Nephron (organoid): ENCODE measurements at regions not wholly inside any gene's neighbourhood (a gene's known extent, or its start where the extent isn't known, plus 50 kb on each side); places are given as distances from the start of the nearest gene placed in this dataset.

Experiments used
- H3K27ac Mint-ChIP-seq, 3 experiments: 2 replicates each; pipeline ENCODE4 v1.8.0; 2020; ENCODE audit warnings: mixed read lengths in 3 of 3, mild to moderate bottlenecking in 2 of 3, moderate library complexity in 1 of 3
- H3K27me3 Mint-ChIP-seq: 2 replicates; pipeline ENCODE4 v1.8.0; 2021; ENCODE audit warnings: low read depth, mild to moderate bottlenecking, moderate library complexity, mixed read lengths
- H3K36me3 Mint-ChIP-seq: 2 replicates; pipeline ENCODE4 v1.8.0; 2020; ENCODE audit warnings: low read depth, mixed read lengths
- H3K4me1 Mint-ChIP-seq: 2 replicates; pipeline ENCODE4 v1.8.0; 2020; ENCODE audit warnings: mixed read lengths
- H3K4me3 Mint-ChIP-seq, 3 experiments: 2 replicates each; pipeline ENCODE4 v1.8.0; 2020; ENCODE audit warnings: mild to moderate bottlenecking in 3 of 3, mixed read lengths in 3 of 3, moderate library complexity in 2 of 3
- H3K9me3 Mint-ChIP-seq: 2 replicates; pipeline ENCODE4 v1.8.0; 2020; ENCODE audit warnings: mixed read lengths
- TF ChIP-seq, protein P1 (sequence below), 3 experiments: fragments of 200-600 bp; sonication (generic); IDR thresholded peaks; one replicate each; pipeline ENCODE4 v1.5.0; 2021; ENCODE audit warnings: antibody characterized with exemption in 3 of 3; ENCODE audit not compliant: unreplicated experiment in 3 of 3

GRCh38 chr3:176362191-176362731 is 835.0 kb downstream of the TBL1XR1 start:
- no peaks in the 10 kb centered on the region for H3K36me3 Mint-ChIP-seq
- no peaks in the 10 kb centered on the region for H3K4me1 Mint-ChIP-seq
- no peak overlapping the region for H3K27ac Mint-ChIP-seq
- no peak overlapping the region for H3K4me3 Mint-ChIP-seq
- TF ChIP-seq, protein P1, sequence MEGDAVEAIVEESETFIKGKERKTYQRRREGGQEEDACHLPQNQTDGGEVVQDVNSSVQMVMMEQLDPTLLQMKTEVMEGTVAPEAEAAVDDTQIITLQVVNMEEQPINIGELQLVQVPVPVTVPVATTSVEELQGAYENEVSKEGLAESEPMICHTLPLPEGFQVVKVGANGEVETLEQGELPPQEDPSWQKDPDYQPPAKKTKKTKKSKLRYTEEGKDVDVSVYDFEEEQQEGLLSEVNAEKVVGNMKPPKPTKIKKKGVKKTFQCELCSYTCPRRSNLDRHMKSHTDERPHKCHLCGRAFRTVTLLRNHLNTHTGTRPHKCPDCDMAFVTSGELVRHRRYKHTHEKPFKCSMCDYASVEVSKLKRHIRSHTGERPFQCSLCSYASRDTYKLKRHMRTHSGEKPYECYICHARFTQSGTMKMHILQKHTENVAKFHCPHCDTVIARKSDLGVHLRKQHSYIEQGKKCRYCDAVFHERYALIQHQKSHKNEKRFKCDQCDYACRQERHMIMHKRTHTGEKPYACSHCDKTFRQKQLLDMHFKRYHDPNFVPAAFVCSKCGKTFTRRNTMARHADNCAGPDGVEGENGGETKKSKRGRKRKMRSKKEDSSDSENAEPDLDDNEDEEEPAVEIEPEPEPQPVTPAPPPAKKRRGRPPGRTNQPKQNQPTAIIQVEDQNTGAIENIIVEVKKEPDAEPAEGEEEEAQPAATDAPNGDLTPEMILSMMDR (IDR thresholded peaks at IDR 0.05; ENCODE audit: unreplicated experiment in 3 of 3) = no peak
- no peaks in the 10 kb centered on the region for H3K27me3 Mint-ChIP-seq
- H3K9me3 Mint-ChIP-seq = no peaks in the 10 kb centered on the region

DNA sequence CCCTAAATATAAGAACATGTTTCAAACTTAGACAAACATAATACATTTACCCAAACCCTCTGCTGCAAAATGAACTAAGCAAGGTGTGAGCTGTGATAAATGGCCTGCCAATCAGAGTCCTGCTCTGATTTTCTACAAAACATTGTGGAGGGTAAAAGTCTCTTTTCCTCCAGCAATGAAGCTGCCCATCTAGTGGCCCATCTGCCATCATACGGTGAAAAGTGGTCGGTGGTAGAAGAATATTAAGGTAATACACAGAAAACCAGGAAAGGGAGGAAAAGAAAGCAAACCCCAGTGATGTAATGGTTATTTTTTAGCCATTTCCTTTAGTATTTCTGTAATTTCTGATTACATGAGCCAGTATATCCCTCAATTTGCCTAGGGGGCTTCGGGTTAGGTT is 838.1 kb downstream of the TBL1XR1 start:
- Mint-ChIP-seq H3K36me3 (no peaks in the 10 kb centered on the region), H3K4me1 (peaks cover 4% of the 10 kb centered on the region), H3K9me3 (no peaks in the 10 kb centered on the region), H3K27me3 (no peaks in the 10 kb centered on the region), H3K27ac (no peak overlapping the region), H3K4me3 (no peak overlapping the region)
- TF ChIP-seq, protein P1 (IDR thresholded peaks at IDR 0.05; ENCODE audit: unreplicated experiment in 3 of 3) = peak in 1 of 3 experiments; percentile 12

DNA sequence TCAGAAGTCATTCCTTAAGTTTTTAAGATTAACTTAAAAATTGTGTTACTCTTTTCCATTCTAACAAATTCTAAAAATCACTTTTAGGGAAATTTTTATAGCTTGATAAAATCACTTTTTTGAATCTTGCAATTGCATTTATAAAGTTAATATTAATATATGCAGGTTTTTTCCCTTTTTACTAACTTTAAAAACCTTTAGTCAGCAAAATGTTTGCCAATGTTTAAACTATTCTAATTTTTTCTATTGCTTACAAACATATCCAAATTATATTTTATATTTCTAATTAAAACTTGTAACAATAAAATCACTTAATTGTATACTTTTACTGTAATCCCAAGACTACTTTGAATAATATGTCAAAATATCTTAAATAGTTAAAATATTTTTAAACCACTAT is 839.4 kb downstream of the TBL1XR1 start:
- Mint-ChIP-seq H3K4me1 (peaks cover 4% of the 10 kb centered on the region), H3K4me3 (no peak overlapping the region), H3K27ac (no peak overlapping the region), H3K36me3 (no peaks in the 10 kb centered on the region), H3K9me3 (no peaks in the 10 kb centered on the region), H3K27me3 (no peaks in the 10 kb centered on the region)
- TF ChIP-seq, protein P1 (IDR thresholded peaks at IDR 0.05; ENCODE audit: unreplicated experiment in 3 of 3) = no peak

DNA sequence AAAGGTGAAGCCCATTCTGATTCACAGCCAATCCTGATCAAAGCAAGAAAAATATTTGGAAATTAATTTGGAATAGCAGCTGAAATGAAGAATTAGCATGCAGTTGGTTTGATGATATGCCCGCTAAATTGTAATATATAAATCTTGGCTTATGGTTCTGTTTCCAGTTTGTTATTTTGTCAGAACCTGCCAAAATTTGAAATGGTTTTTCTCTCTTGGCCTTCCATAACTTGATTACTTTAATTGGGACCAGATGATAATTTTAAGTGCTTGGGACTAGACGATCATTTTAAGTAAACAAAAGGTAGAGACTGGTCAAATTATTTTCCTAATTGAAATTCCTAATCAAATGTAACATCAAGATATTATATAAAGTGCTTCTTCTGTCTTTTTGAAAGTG is 842.4 kb downstream of the TBL1XR1 start:
- Mint-ChIP-seq H3K27me3 (no peaks in the 10 kb centered on the region), H3K27ac (no peak overlapping the region), H3K36me3 (no peaks in the 10 kb centered on the region), H3K9me3 (no peaks in the 10 kb centered on the region), H3K4me1 (peaks cover 4% of the 10 kb centered on the region), H3K4me3 (no peak overlapping the region)
- TF ChIP-seq, protein P1 (IDR thresholded peaks at IDR 0.05; ENCODE audit: unreplicated experiment in 3 of 3) = no peak

GRCh38 chr3:176352716-176353334 is 844.5 kb downstream of the TBL1XR1 start:
- Mint-ChIP-seq H3K27ac (no peak overlapping the region), H3K9me3 (no peaks in the 10 kb centered on the region), H3K4me1 (peaks cover 4% of the 10 kb centered on the region), H3K4me3 (no peak overlapping the region), H3K36me3 (no peaks in the 10 kb centered on the region), H3K27me3 (no peaks in the 10 kb centered on the region)
- TF ChIP-seq, protein P1 (IDR thresholded peaks at IDR 0.05; ENCODE audit: unreplicated experiment in 3 of 3) = no peak

DNA sequence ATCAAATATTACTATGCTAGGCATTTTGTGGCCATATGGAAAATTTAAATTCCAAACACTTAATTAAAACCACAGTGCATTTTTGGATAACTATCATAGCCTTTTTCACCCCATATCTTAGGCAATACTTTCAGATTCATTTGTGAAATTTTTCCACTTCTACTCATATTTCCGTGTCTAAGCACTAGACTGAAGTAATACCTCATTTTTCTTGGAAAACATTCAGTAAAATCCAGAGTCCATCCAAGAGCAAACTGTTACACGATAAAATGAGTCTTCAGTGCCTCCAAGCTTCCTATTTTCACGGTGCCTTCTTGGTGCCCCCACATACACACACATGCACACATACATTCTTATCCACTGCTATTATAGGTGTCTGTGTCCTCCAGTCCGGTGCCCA is 845.9 kb downstream of the TBL1XR1 start:
- Mint-ChIP-seq H3K27ac (no peak overlapping the region), H3K27me3 (no peaks in the 10 kb centered on the region), H3K9me3 (no peaks in the 10 kb centered on the region), H3K4me3 (no peak overlapping the region), H3K36me3 (no peaks in the 10 kb centered on the region), H3K4me1 (peaks cover 4% of the 10 kb centered on the region)
- TF ChIP-seq, protein P1 (IDR thresholded peaks at IDR 0.05; ENCODE audit: unreplicated experiment in 3 of 3) = no peak
